ENCODE measurements at regions not wholly inside any gene's neighbourhood (a gene's known extent, or its start where the extent isn't known, plus 50 kb on each side); places are given as distances from the start of the nearest gene placed in this dataset.

DNA sequence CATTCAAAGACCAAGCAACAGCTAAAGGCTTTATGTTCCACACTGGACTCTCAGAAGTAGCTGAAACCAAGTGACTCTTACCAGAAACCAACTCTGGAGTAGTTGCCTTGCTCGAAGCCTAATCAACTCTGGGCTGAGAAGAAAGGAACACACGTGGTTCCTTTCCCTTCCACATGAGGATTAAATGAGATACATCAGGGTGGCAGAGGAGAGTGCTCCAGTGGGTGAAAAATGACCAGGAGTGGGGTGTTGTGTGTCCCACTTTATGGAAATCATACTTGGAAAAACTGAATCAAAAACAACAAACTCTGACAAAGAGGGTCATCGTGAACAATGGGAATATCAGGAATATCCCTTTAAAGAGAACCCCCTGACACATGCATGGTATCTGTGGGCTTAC is 234.2 kb upstream of the ASIC2 start:
- H3K27ac ChIP-seq (ENCODE audit: low read length in 2 of 2) = no peak overlapping the region
- DNase-seq (no peak), ATAC-seq (ENCODE audit: low read depth) (no peak)
- no peaks in the 10 kb centered on the region for H3K27me3 ChIP-seq (replicated peaks in 1 of 4; ENCODE audit: control extremely low read depth in 1 of 4, control insufficient read depth in 3 of 4, insufficient read depth in 4 of 4, low read length in 3 of 4)
- peaks cover 4% of the 10 kb centered on the region for H3K9me3 Mint-ChIP-seq (ENCODE audit: insufficient read depth)
- no peak overlapping the region for H3K27ac Mint-ChIP-seq
- no peaks in the 10 kb centered on the region for H3K4me1 Mint-ChIP-seq
- POLR2A ChIA-PET = no interaction called here
- no peak for TF ChIP-seq EZH2 (IDR thresholded peaks at IDR 0.05; ENCODE audit: borderline replicate concordance, insufficient read depth, low read depth, low read length, poor library complexity, severe bottlenecking)
- TF ChIP-seq, protein P1, sequence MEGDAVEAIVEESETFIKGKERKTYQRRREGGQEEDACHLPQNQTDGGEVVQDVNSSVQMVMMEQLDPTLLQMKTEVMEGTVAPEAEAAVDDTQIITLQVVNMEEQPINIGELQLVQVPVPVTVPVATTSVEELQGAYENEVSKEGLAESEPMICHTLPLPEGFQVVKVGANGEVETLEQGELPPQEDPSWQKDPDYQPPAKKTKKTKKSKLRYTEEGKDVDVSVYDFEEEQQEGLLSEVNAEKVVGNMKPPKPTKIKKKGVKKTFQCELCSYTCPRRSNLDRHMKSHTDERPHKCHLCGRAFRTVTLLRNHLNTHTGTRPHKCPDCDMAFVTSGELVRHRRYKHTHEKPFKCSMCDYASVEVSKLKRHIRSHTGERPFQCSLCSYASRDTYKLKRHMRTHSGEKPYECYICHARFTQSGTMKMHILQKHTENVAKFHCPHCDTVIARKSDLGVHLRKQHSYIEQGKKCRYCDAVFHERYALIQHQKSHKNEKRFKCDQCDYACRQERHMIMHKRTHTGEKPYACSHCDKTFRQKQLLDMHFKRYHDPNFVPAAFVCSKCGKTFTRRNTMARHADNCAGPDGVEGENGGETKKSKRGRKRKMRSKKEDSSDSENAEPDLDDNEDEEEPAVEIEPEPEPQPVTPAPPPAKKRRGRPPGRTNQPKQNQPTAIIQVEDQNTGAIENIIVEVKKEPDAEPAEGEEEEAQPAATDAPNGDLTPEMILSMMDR (IDR thresholded peaks at IDR 0.05) = no peak
- WGBS (ENCODE audit: insufficient coverage) = no CpG with 5 or more reads among the region's 3 CpGs
- no peak overlapping the region for H2AFZ ChIP-seq (ENCODE audit: insufficient read depth, low read depth, low read length, poor library complexity, severe bottlenecking)
- no peak overlapping the region for H3K4me3 ChIP-seq (ENCODE audit: control extremely low read depth in 1 of 5, extremely low read depth in 1 of 5, insufficient read depth in 1 of 5, low read depth in 2 of 5, low read length in 4 of 5)
- CTCF ChIA-PET = no interaction called here
- H3K4me2 ChIP-seq (replicated peaks; ENCODE audit: low read depth, low read length, poor library complexity, severe bottlenecking) = no peak overlapping the region
- H3K79me2 ChIP-seq (ENCODE audit: control insufficient read depth, insufficient read depth, low read length) = no peaks in the 10 kb centered on the region
- H3K27me3 Mint-ChIP-seq = peaks cover 4% of the 10 kb centered on the region
- H3K9me3 ChIP-seq (ENCODE audit: control extremely low read depth in 1 of 3, control insufficient read depth in 2 of 3, insufficient read depth in 1 of 3, low read length in 2 of 3) = peaks cover 0 to 8% (median 0%) of the 10 kb centered on the region in 3 donors
- H3K36me3 ChIP-seq (replicated peaks in 1 of 2; ENCODE audit: control extremely low read depth in 1 of 2, control insufficient read depth in 1 of 2, extremely low read depth in 1 of 2, insufficient read depth in 2 of 2, low read length in 1 of 2) = no peaks in the 10 kb centered on the region
- intact Hi-C loops (cut with micrococcal nuclease) = no loop called here
- no peak overlapping the region for H3K4me3 Mint-ChIP-seq
- no peaks in the 10 kb centered on the region for H4K20me1 ChIP-seq (ENCODE audit: control insufficient read depth, insufficient read depth, low read length, poor library complexity, severe bottlenecking)
- H3K9ac ChIP-seq (ENCODE audit: low read length) = no peak overlapping the region
- no peaks in the 10 kb centered on the region for H3K4me1 ChIP-seq (ENCODE audit: control insufficient read depth in 2 of 2, insufficient read depth in 2 of 2, low read length in 2 of 2)

DNA sequence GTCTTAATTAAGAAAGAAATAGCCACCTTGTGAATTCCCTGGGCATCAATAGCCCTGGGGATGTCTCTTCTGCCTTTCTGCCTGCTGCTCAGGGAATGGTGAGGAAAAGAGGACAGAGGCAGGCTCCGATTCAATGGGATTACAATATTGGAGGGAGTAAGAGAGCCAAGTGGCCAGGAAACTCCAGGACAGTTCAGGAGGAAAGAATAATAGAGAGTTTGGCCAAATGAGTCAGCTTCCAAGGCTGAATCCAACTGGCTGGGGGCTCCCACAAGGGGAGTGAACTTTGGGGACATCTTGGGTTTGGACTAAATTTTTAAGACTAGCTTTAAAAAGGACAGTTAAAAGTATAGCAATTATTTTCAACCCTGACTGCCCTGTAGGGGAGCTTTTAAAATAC is 235.8 kb upstream of the ASIC2 start:
- 75% methylated on average over 1 of the region's 1 CpG for WGBS (ENCODE audit: insufficient coverage)
- Mint-ChIP-seq H3K27ac (no peak overlapping the region), H3K4me3 (no peak overlapping the region), H3K27me3 (peaks cover 4% of the 10 kb centered on the region), H3K9me3 (ENCODE audit: insufficient read depth) (peaks cover 4% of the 10 kb centered on the region), H3K4me1 (no peaks in the 10 kb centered on the region)
- ATAC-seq (ENCODE audit: low read depth) = no peak
- CTCF ChIA-PET = interaction anchor here (1.1 kb wide), 1 partner anchor 9 kb away, joined by 6 read pairs; no protein-coding TSS in a partner anchor
- no peaks in the 10 kb centered on the region for H3K79me2 ChIP-seq (ENCODE audit: control insufficient read depth, insufficient read depth, low read length)
- H3K9me3 ChIP-seq (ENCODE audit: control extremely low read depth in 1 of 3, control insufficient read depth in 2 of 3, insufficient read depth in 1 of 3, low read length in 2 of 3) = peaks cover 0 to 8% (median 0%) of the 10 kb centered on the region in 3 donors
- H3K36me3 ChIP-seq (replicated peaks in 1 of 2; ENCODE audit: control extremely low read depth in 1 of 2, control insufficient read depth in 1 of 2, extremely low read depth in 1 of 2, insufficient read depth in 2 of 2, low read length in 1 of 2) = no peaks in the 10 kb centered on the region
- H3K27ac ChIP-seq (ENCODE audit: low read length in 2 of 2) = no peak overlapping the region
- H3K4me2 ChIP-seq (replicated peaks; ENCODE audit: low read depth, low read length, poor library complexity, severe bottlenecking) = no peak overlapping the region
- TF ChIP-seq, protein P1 (IDR thresholded peaks at IDR 0.05) = no peak
- TF ChIP-seq EZH2 (IDR thresholded peaks at IDR 0.05; ENCODE audit: borderline replicate concordance, insufficient read depth, low read depth, low read length, poor library complexity, severe bottlenecking) = no peak
- POLR2A ChIA-PET = no interaction called here
- no peak overlapping the region for H3K4me3 ChIP-seq (ENCODE audit: control extremely low read depth in 1 of 5, extremely low read depth in 1 of 5, insufficient read depth in 1 of 5, low read depth in 2 of 5, low read length in 4 of 5)
- H3K27me3 ChIP-seq (replicated peaks in 1 of 4; ENCODE audit: control extremely low read depth in 1 of 4, control insufficient read depth in 3 of 4, insufficient read depth in 4 of 4, low read length in 3 of 4) = no peaks in the 10 kb centered on the region
- no peak for DNase-seq
- intact Hi-C loops (cut with micrococcal nuclease) = no loop called here
- H2AFZ ChIP-seq (ENCODE audit: insufficient read depth, low read depth, low read length, poor library complexity, severe bottlenecking) = no peak overlapping the region
- H4K20me1 ChIP-seq (ENCODE audit: control insufficient read depth, insufficient read depth, low read length, poor library complexity, severe bottlenecking) = no peaks in the 10 kb centered on the region
- no peaks in the 10 kb centered on the region for H3K4me1 ChIP-seq (ENCODE audit: control insufficient read depth in 2 of 2, insufficient read depth in 2 of 2, low read length in 2 of 2)
- no peak overlapping the region for H3K9ac ChIP-seq (ENCODE audit: low read length)
